CD4-positive, alpha-beta T cell (primary cell): ENCODE measurements at regions not wholly inside any gene's neighbourhood (a gene's known extent, or its start where the extent isn't known, plus 50 kb on each side); places are given as distances from the start of the nearest gene placed in this dataset.

Experiments
- ATAC-seq: fragments of 200-7000 bp; cut with Tn5 transposase; one replicate; pipeline ENCODE4 v1.10.0; 2022; ENCODE audit warnings: mild to moderate bottlenecking; ENCODE audit not compliant: poor library complexity
- CTCF ChIA-PET: fragments of 350-600 bp; sonication (Branson Sonifier 250); formaldehyde crosslinking; loops from one replicate; lab custom pipeline; 2021; ENCODE audit warnings: antibody characterized with exemption, inconsistent platforms; lab: Charles Lee
- POLR2A ChIA-PET: fragments of 350-600 bp; sonication (Branson Sonifier 250); formaldehyde crosslinking; loops from one replicate; lab custom pipeline; 2021; ENCODE audit warnings: antibody characterized with exemption, inconsistent platforms; lab: Charles Lee
- DNase-seq, 14 experiments: peaks; one replicate each; pipeline ENCODE4 v3.0.0-alpha.2; 2013 to 2020; ENCODE audit warnings: mixed read lengths in 2 of 14
- H3K27ac ChIP-seq, 2 donors: one replicate each; pipeline versions ENCODE4 v1.5.1 to v1.7.0; 2013; ENCODE audit warnings: low read length in 2 of 2, low read depth in 1 of 2, mild to moderate bottlenecking in 1 of 2
- H3K27me3 ChIP-seq, 2 experiments: 1 replicate in 1 of 2; 2 replicates in 1 of 2; pipeline versions ENCODE4 v1.6.1 to v1.7.0; 2013; ENCODE audit warnings: low read length in 2 of 2, control low read depth in 1 of 2, mild to moderate bottlenecking in 1 of 2, moderate library complexity in 1 of 2; ENCODE audit not compliant: insufficient read depth in 2 of 2, control insufficient read depth in 1 of 2
- H3K36me3 ChIP-seq: one replicate; pipeline ENCODE4 v1.6.1; 2013; ENCODE audit warnings: low read length, control low read depth; ENCODE audit not compliant: insufficient read depth
- H3K4me1 ChIP-seq: one replicate; pipeline ENCODE4 v1.6.1; 2013; ENCODE audit warnings: low read length, control low read depth; ENCODE audit not compliant: insufficient read depth
- H3K4me3 ChIP-seq: one replicate; pipeline ENCODE4 v1.5.1; 2013; ENCODE audit warnings: mild to moderate bottlenecking, low read length, moderate library complexity
- H3K9me3 ChIP-seq, 2 experiments: 1 replicate in 1 of 2; 2 replicates in 1 of 2; pipeline versions ENCODE4 v1.6.1 to v1.7.0; 2013; ENCODE audit warnings: low read length in 2 of 2, mild to moderate bottlenecking in 2 of 2, control low read depth in 1 of 2, moderate library complexity in 1 of 2; ENCODE audit not compliant: control insufficient read depth in 1 of 2, insufficient read depth in 1 of 2
- H3K27ac Mint-ChIP-seq: one replicate; pipeline ENCODE4 v1.8.0; 2020; ENCODE audit warnings: mixed read lengths
- H3K27me3 Mint-ChIP-seq: one replicate; pipeline ENCODE4 v1.8.0; 2021; ENCODE audit warnings: mixed read lengths
- H3K36me3 Mint-ChIP-seq: one replicate; pipeline ENCODE4 v1.8.0; 2021; ENCODE audit warnings: low read depth, mixed read lengths
- H3K4me1 Mint-ChIP-seq: one replicate; pipeline ENCODE4 v1.8.0; 2021; ENCODE audit warnings: low read depth, mixed read lengths
- H3K4me3 Mint-ChIP-seq: one replicate; pipeline ENCODE4 v1.8.0; 2020; ENCODE audit warnings: mild to moderate bottlenecking, mixed read lengths
- H3K9me3 Mint-ChIP-seq: one replicate; pipeline ENCODE4 v1.8.0; 2020; ENCODE audit warnings: mixed read lengths
- intact Hi-C, 2 experiments: fragments of 100-400 bp; cut with DNase I in 1 of 2; cut with micrococcal nuclease in 1 of 2; formaldehyde crosslinking; loops; one replicate each; pipeline versions ENCODE4 v1.15.1 to v1.9.0; 2023 to 2025; cut with DNase I, micrococcal nuclease
- TF ChIP-seq, protein P1 (sequence below): fragments of 200-600 bp; IDR thresholded peaks from one replicate; pipeline ENCODE4 v1.8.0; 2022; ENCODE audit warnings: antibody characterized with exemption, mild to moderate bottlenecking

DNA sequence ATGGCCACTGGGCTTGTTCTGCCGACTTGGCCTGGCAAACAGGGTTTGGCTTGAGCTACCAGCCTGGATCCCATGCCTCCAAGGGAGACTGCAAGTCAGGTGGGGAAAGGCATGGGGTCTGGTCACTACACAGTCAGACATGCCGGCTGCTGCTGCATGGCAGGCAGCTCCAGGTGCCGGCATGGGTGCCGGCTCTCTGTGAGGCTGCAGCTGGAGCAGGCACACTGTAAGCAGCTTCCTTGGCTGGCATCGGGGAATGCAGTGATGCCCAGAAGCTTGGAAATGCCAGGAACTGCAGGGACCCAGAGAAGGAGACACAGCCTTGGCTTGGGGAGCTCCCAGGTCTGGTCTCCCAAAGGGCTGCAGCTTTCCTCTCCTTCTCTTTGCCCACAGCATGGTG, 305.5 kb upstream of the NRG3 start:
- Histone ChIP-seq H3K27me3 (no peaks in the 10 kb centered on the region), H3K9me3 (peaks cover 0 to 22% of the 10 kb centered on the region in 2 experiments), H3K4me3 (no peak overlapping the region), H3K4me1 (no peaks in the 10 kb centered on the region), H3K36me3 (no peaks in the 10 kb centered on the region), H3K27ac (no peak overlapping the region)
- intact Hi-C loops: no loop called here
- DNase-seq: no peak
- H3K36me3 Mint-ChIP-seq: no peaks in the 10 kb centered on the region
- no peaks in the 10 kb centered on the region for H3K4me1 Mint-ChIP-seq
- TF ChIP-seq, protein P1, sequence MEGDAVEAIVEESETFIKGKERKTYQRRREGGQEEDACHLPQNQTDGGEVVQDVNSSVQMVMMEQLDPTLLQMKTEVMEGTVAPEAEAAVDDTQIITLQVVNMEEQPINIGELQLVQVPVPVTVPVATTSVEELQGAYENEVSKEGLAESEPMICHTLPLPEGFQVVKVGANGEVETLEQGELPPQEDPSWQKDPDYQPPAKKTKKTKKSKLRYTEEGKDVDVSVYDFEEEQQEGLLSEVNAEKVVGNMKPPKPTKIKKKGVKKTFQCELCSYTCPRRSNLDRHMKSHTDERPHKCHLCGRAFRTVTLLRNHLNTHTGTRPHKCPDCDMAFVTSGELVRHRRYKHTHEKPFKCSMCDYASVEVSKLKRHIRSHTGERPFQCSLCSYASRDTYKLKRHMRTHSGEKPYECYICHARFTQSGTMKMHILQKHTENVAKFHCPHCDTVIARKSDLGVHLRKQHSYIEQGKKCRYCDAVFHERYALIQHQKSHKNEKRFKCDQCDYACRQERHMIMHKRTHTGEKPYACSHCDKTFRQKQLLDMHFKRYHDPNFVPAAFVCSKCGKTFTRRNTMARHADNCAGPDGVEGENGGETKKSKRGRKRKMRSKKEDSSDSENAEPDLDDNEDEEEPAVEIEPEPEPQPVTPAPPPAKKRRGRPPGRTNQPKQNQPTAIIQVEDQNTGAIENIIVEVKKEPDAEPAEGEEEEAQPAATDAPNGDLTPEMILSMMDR: no peak
- H3K9me3 Mint-ChIP-seq: peaks cover 5% of the 10 kb centered on the region
- no peak for ATAC-seq
- POLR2A ChIA-PET: no interaction called here
- H3K27ac Mint-ChIP-seq: no peak overlapping the region
- H3K4me3 Mint-ChIP-seq: no peak overlapping the region
- H3K27me3 Mint-ChIP-seq: no peaks in the 10 kb centered on the region
- CTCF ChIA-PET: no interaction called here

DNA sequence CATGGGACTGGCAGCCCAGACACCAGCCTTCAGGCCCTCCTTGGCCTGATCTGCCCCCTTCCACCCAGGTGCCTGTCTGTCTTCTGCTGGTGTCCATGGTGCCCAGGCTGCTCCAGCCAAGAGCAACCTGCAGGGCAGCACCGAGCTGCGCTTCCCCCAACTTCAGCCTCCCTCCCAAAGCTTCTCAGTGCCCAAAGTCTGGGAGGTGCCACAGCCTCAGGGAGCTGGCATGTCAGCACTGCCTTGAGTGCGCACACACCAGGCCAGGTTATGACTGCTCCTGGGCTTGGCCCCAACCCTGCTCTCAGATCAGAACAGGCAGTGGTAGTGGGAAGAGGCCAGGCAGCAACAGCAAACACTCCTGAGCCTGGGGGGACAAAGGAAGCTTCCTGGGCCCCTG, 304.6 kb upstream of the NRG3 start:
- Mint-ChIP-seq H3K4me3 (no peak overlapping the region), H3K9me3 (peaks cover 5% of the 10 kb centered on the region), H3K27ac (no peak overlapping the region), H3K27me3 (no peaks in the 10 kb centered on the region), H3K36me3 (no peaks in the 10 kb centered on the region), H3K4me1 (no peaks in the 10 kb centered on the region)
- no peaks in the 10 kb centered on the region for H3K27me3 ChIP-seq
- H3K36me3 ChIP-seq: no peaks in the 10 kb centered on the region
- CTCF ChIA-PET: no interaction called here
- DNase-seq: no peak
- intact Hi-C loops: no loop called here
- H3K9me3 ChIP-seq: peaks cover 0 to 22% of the 10 kb centered on the region in 2 experiments
- TF ChIP-seq, protein P1: no peak
- H3K27ac ChIP-seq: no peak overlapping the region
- H3K4me3 ChIP-seq: no peak overlapping the region
- no peaks in the 10 kb centered on the region for H3K4me1 ChIP-seq
- POLR2A ChIA-PET: no interaction called here
- ATAC-seq: no peak

DNA sequence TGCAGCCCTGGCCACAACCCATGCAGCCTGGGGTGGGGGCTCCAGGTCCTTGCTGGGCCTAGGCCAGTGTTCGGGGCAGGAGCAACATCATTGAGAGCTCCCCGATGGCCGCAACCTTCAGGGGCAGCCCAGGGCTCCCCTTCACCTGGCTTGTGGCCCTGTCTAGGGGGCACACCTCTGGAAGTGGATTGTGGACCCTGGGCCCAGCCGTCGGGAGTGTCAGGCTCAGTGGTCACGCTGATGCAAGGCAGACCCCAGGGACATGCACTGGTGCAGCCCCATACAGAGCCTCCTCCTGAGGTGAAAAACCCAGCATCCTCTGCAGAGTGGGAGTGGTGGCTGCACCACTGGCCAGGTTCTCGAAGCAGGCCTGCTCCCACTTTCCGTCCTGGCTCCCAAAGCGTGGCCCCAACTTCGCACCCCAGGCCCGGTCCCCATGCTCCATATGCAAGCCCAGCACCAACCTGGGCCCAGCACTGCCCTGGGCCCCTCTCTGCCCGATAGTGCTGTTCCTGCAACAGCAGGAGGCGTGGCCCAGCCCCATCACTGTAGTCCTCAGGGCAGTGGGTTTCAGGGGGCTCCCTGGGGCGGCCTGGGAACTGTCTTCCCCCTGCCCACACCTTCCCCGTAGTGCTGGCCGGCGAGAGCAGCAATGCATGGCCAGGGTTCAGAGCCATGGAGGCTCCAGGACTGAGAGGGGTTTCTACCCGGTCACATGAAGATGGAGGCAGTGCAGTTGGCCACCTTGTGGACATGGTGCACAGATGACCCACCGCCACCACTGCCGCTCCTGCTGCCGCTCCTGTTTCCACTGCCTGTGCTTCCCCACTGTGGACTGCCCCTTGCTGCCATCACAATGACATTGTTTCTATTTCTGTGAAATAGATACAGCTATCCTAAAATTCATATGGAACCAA, 303.9 kb upstream of the NRG3 start:
- Mint-ChIP-seq H3K27ac (no peak overlapping the region), H3K4me1 (no peaks in the 10 kb centered on the region), H3K4me3 (no peak overlapping the region), H3K9me3 (peaks cover 5% of the 10 kb centered on the region), H3K27me3 (no peaks in the 10 kb centered on the region), H3K36me3 (no peaks in the 10 kb centered on the region)
- intact Hi-C loops: no loop called here
- Histone ChIP-seq H3K27me3 (no peaks in the 10 kb centered on the region), H3K9me3 (peaks cover 0 to 22% of the 10 kb centered on the region in 2 experiments), H3K4me3 (no peak overlapping the region), H3K27ac (no peak overlapping the region), H3K4me1 (no peaks in the 10 kb centered on the region), H3K36me3 (no peaks in the 10 kb centered on the region)
- TF ChIP-seq, protein P1: no peak
- no peak for ATAC-seq
- ChIA-PET POLR2A (no interaction called here), CTCF (no interaction called here)
- no peak for DNase-seq
